ENCODE measurements at regions not wholly inside any gene's neighbourhood (a gene's known extent, or its start where the extent isn't known, plus 50 kb on each side); places are given as distances from the start of the nearest gene placed in this dataset.

- TF ChIP-seq RXRA (IDR thresholded peaks at IDR 0.05) (no peak), GABPA (IDR thresholded peaks at IDR 0.05 in 1 of 2, conservative IDR thresholded peaks at IDR 0.05 in 1 of 2) (no peak)
These were observed 196.2 kb downstream of the PAX1 start for GRCh38 chr20:21901470-21902275.

Data from liver (tissue), 2 donors.